ENCODE measurements at regions not wholly inside any gene's neighbourhood (a gene's known extent, or its start where the extent isn't known, plus 50 kb on each side); places are given as distances from the start of the nearest gene placed in this dataset.

GRCh38 chr3:72591522-72592421 lies 256.5 kb downstream of the SHQ1 start:
- no peak for DNase-seq (ENCODE audit: low read depth, low spot score)

DNA sequence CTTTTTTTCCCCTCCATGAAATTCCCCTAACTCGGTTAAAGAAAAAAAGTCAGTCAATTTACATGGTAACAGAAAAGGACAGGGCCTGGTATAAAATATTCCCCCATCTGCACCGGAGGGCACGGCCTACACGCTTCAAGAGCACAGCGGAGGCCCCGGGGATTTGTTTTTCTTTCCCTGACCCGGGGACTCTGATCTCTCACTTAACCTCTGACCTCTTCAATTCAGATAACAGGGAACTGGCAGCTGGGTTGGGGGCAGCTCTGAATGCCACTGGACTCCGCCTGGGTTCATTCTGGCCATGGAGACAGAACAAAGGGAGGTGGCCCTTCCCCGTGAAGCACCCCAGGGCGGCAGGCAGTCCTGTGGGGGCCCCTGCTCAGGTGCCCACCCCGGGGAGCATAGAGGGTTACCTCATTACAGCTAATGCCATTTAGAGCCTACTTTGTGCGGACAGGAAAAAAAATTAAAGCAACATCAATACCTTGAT lies 257.5 kb downstream of the SHQ1 start:
- DNase-seq (ENCODE audit: low read depth, low spot score): no peak

DNA sequence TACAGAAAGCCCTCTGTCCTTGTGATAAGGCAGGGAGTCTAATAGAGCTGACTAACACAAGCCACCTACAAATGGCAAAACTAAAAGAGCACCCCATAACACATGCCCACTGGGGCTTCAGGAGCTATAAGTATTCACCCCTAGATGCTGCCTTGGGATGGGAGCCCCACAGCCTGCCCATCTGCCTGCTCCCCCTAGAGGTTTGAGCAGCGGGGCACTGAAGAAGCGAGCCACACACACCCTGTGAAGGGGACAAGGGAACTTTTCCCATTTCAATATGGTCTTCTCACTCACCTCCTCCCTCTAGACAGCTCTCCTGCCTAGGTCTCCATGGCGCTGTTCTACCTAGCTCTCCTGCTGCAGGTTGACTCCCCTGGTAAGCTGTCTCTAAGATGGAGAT lies 261.0 kb downstream of the SHQ1 start:
- no peak for DNase-seq (ENCODE audit: low read depth, low spot score)

GRCh38 chr3:72586694-72587093 lies 261.6 kb downstream of the SHQ1 start:
- DNase-seq (ENCODE audit: low read depth, low spot score): no peak

DNA sequence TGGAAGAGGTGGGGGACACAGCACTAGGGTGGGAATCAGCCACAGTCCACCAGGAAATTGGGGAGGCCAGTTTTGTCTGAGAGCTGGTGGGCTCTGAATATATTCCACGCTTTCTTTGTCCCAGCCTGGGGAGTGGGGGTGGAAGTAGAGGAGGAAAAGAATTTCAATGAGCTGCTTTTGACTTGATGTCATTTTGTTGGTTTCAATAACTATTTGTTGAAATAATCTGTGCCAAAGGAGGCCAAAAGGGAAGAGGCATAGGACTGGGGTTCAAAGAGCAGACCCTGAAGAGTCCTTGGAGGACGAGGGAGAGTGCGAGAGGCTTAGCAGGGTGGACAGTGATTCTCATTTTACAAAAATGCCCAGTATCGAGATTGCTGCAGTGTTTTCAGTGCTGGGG lies 262.3 kb downstream of the SHQ1 start:
- no peak for DNase-seq (ENCODE audit: low read depth, low spot score)

DNA sequence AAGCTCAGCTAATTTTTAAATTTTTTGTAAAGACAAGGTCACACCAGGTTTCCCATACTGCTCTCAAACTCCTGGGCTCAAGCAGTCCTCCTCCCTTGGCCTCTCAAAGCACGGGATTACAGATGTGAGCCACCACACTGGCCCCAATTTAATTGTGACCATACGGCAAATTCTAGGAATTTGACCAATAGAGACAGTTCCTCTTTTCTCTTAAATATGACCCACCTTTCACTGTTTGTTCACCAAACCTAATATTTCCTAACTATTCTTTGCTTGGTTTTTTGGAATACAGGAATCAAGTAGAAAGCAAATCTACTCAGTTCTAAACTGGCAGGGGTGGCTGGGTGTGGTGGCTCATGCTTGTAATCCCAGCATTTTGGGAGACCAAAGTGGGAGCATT lies 264.0 kb downstream of the SHQ1 start:
- no peak for DNase-seq (ENCODE audit: low read depth, low spot score)

GRCh38 chr3:72582963-72583362 lies 265.3 kb downstream of the SHQ1 start:
- no peak for DNase-seq (ENCODE audit: low read depth, low spot score)

GRCh38 chr3:72582211-72582878 lies 265.9 kb downstream of the SHQ1 start:
- no peak for DNase-seq (ENCODE audit: low read depth, low spot score)

DNA sequence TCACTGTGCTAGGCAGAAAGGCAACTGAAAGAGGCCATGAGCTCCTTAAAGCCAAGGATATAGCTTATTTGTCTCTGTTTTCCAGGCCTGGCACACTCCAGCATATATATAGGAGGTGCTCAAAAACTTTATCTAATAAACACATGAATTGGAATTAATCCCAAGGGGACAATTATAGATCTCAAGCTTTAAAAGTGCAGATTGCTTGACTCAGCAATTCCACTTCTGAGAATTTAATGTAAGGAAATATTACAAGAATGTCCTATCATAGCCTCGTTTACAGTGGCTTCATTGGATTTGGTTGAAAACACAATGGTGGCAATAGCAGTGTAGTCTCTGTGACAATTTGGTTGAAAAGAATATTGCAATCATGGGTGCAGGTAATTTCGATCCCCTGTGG lies 267.3 kb downstream of the SHQ1 start:
- no peak for DNase-seq (ENCODE audit: low read depth, low spot score)

DNA sequence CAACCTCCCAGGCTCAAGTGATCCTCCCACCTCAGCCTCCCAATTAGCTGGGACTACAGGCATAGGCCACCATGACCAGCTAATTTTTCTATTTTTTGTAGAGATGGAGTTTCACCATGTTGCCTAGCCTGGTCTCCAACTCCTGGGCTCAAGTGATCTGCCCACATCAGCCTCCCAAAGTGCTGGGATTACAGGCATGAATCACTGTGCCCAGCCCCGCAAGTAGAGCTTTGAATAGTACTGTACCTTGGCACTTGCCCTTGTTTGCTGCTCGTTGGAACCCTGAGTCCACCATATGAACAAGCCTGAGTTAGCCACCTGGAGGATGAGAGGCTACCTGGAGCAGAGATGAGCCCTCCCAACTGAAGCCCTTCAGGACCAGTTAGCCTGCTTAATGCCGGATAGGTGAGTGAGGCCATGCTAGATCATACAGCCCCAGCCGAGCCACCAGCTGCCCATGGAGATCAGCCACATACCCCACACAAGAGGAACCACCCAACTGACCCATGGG lies 267.9 kb downstream of the SHQ1 start:
- no peak for DNase-seq (ENCODE audit: low read depth, low spot score)

GRCh38 chr3:72579581-72580245 lies 268.5 kb downstream of the SHQ1 start:
- DNase-seq (ENCODE audit: low read depth, low spot score): no peak

- no peak for DNase-seq (ENCODE audit: low read depth, low spot score)
Observed at GRCh38 chr3:72579191-72579580, 269.1 kb downstream of the SHQ1 start.

DNA sequence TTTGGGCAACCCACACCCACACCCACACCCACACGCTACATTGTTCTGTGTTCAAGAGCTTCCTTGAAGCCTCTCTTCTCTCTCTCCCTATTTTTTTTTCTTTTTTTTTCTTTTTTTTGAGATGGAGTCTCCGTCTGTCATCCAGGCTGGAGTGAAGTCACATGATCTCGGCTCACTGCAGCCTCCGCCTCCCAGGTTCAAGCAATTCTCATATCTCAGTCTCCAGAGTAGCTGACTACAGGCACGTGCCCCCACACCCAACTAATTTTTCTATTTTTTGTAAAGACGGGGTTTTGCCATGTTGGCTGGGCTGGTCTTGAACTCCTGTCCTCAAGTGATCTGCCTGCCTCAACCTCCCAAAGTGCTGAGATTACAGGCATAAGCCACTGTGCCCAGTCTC lies 271.1 kb downstream of the SHQ1 start:
- no peak for DNase-seq (ENCODE audit: low read depth, low spot score)

- no peak for DNase-seq (ENCODE audit: low read depth, low spot score)
Observed at GRCh38 chr3:72576563-72576962, 271.7 kb downstream of the SHQ1 start.

GRCh38 chr3:72574144-72574543 lies 274.1 kb downstream of the SHQ1 start:
- no peak for DNase-seq (ENCODE audit: low read depth, low spot score)

- DNase-seq (ENCODE audit: low read depth, low spot score): no peak
Observed at GRCh38 chr3:72573051-72573450, 275.2 kb downstream of the SHQ1 start.

- no peak for DNase-seq (ENCODE audit: low read depth, low spot score)
Observed at GRCh38 chr3:72572489-72573007, 275.7 kb downstream of the SHQ1 start.

- no peak for DNase-seq (ENCODE audit: low read depth, low spot score)
Observed at GRCh38 chr3:72571638-72572114, 276.6 kb downstream of the SHQ1 start.

- DNase-seq (ENCODE audit: low read depth, low spot score): no peak
Observed at GRCh38 chr3:72571052-72571451, 277.2 kb downstream of the SHQ1 start.

- DNase-seq (ENCODE audit: low read depth, low spot score): no peak
Observed at GRCh38 chr3:72569754-72570440, 278.3 kb downstream of the SHQ1 start.

GRCh38 chr3:72568083-72568482 lies 280.2 kb downstream of the SHQ1 start:
- no peak for DNase-seq (ENCODE audit: low read depth, low spot score)

All from activated CD4-positive, CD25-positive, alpha-beta regulatory T cell treated with anti-CD3 and anti-CD28 coated beads, Interleukin-2, amount 50 U/mL, for 16 hours (primary cell).